GM21526 (cell line): ENCODE measurements at regions not wholly inside any gene's neighbourhood (a gene's known extent, or its start where the extent isn't known, plus 50 kb on each side); places are given as distances from the start of the nearest gene placed in this dataset.
"Not testable (repeated sequence)": the region's sequence is repeated elsewhere in the genome, so short reads cannot be mapped to it uniquely, and the experiment has no call there.

Source experiments
- ATAC-seq: cut with Tn5 transposase; IDR thresholded peaks from one replicate; pipeline ENCODE4 v1.9.1; 2021; ENCODE audit warnings: moderate library complexity; ENCODE audit not compliant: unreplicated experiment, low FRiP score

DNA sequence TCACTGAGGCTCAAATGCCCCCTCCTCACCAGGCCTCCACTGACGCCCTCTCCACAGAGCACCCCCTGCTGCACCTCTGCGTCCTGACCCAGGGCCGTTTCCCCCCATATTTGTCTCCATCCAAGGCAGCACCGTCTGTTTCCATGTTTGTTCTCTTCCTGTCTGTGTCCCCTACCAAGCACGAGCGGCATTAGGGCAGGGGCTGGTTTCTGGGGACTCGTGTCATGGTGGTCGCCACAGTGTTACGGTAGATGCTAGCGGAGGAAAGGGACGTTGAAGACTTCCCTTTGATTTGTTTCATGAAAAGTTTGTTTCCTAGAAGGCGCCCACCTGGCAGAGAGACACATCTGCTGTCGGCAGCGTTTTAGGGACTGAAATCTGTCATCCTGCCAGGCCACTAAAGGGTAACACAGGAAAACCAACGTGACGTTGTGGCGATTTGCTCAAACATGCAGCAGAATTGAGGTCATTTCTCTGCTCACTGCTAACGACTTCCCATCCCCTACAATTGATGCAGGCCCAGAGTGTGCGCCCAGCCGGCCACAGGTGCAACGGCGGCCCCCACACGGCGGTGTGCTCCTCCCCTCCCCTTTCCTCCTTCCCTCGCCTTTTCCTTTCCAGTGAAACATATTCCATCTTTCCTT, 79.3 kb upstream of the IRX4 start:
- no peak for ATAC-seq

DNA sequence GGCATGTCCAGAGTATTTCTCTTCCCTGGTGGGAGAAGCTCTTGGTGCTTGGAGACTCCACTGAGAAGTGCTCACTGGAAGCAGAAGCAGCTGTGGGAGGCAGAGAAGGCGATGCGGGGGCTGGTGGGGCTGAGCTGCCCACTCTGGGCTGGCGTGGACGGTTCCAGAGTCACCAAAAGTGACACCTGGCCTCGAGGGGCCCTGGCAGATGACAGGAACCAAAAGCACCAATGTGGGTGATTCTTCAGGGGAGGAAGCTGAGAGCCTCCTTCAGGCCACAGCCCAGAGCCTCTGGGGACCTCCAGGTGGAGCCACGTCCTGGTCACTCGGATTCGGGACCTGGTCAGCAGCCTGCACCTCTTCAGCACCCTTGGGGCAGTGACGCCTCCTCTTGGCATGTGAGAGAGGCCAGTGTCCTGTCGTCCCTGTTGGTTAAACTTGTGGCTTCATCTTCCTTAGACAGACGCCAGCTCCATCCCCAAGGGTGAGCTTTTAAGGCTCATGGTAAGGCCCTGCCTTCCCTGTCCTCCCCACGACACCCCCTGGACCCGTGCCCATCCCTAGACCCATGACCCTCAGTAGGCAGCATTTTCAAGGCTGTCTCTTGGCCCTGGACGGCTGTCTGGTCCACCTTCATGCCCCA, 78.7 kb upstream of the IRX4 start:
- no peak for ATAC-seq

DNA sequence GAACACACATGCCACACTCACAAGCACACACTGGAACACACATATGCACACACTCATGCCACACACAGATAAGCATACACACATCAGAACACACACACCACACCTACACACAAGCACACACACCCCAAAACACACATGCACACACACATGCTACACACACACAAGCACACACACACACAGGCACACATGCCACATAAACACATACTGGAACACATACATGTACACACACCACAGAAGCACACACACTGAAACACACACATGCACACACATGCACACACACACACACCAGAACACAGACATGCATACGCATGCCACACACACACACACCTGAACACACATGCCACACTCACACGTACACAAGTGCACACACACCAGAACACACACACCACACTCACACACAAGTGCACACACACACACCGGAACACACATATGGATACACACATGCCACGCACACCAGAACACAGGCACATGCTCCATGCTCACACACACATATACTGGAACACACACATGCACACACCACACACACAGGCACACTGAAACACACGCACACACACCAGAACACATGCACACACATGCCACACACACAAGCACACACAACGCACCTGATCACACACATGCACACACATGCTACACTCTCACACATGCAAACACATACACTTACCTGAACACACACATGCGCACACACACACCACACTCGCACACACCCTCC, 78.0 kb upstream of the IRX4 start:
- ATAC-seq = no peak

DNA sequence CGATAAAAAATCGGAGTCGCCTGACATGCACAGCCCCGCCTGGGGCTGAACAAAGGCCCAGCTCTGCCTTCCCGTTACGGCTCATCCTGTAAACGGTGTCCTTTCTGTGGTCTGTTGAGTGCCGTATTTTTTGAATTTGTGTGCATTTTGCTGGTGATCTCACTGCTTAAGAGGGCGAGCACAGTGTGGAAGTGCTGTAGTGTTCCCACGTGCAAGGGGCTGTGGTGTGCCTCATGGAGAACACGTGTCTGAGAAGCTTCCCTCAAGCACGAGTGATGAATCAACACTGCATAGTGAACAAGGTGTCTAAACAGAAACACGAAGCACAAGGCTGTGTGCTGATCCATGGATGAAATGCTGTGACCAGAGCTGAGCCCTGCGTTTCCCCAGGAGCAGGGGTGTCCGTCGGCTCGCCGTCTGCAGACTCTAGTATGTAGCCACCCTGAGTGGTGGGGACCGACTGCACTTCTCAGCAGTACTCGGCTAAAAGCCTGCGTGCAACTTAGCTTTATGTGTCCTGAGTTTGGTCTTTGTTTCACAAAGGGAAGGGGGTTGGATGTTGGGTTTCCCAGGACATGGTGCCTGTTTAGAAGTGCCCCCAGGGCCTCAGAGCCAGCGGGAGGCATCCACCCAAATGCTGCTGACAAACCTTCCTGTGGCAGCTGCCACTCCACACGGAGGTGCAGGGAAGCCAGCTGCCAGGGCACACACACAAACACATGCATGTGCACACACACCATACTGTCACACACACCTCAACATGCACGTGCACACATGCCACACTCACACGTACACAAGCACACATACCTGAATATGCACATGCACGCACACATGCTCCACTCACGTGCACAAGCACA, 77.2 kb upstream of the IRX4 start:
- no peak for ATAC-seq

DNA sequence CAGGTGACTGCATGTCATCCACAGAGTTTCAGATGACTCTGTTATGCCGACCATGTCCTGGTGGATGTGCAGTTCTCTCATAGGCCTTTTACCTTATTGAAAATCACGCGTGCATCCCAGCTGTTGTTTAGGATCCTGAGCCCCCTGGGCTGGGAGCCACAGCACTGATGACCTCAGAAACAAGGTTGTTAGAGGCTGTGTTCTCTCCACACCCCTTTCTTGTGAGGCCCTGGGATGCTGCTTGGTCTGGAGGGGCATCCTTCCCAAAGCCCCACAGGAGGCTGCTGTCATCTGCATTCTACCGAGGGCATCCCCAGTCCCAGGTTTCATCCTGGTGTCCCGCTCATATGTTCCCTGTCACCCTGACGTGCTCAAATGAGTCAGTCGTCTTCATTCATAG, 76.5 kb upstream of the IRX4 start:
- ATAC-seq = no peak

DNA sequence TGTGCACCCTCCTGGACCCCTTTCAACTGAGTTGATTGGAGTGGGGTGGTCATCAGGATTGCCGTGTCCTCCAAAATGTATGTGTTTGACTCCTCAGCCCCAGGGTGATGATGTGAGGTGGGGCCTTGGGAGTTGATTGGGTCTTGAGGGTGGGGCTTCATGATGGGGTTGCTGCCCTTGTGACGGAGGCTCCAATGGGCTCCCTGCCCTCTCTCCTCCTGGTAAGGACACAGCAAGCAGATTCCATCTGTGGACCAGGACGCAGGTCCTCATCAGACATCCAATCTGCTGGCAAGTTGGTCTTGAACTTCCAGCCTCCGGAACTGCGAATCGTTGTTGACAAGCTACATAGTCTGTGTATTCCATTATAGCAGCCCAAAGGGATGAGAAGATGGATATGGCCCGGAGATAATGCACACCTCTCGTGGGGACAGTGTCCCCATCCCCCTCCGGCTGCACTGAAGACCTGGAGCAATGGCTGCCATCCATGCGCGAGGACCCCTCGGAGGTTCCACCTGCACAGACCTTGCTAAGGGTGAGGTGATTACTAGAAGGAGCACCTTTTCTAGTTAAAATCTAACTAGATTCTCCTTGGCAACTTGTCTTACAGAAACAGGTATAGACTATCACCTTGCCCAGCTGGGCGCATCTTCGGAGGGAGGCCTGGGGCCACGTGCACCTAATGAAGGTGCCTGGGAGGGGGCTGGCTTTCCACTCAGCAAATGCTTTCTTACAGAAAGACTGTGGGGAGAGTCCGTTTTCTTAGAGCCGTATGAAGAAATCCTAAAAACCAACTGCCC, 75.7 kb upstream of the IRX4 start:
- ATAC-seq = no peak

DNA sequence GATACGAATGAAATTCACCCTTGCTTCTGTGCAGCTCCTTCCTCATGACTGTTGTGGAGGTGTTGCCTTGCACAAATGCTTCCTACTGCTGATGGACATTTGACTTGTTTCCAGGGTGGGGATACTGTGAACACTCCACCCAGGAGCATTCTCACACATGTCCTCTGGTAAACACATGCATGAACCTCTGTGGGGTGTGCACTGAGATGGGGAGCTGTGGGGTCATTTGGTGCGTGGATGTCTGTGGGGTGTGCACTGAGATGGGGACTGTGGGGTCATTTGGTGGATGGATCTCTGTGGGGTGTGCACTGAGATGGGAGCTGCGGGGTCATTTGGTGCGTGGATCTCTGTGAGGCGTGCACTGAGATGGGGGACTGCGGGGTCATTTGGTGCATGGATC, 72.9 kb upstream of the IRX4 start:
- no peak for ATAC-seq

DNA sequence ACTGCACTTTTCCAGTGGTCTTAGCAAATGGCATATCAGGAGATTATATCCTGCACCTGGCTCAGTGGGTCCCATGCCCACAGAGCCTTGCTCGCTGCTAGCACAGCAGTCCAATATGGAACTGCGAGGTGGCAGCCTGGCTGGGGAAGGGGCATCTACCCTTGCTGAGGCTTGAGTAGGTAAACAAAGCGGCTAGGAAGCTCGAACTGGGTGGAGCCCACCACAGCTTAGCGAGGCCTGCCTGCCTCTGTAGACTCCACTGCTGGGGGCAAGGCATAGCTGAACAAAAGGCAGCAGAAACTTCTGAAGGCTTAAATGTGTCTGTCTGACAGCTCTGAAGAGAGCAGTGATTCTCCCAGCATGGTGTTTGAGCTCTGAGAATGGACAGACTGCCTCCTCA, 71.0 kb upstream of the IRX4 start:
- not testable (repeated sequence) for ATAC-seq

DNA sequence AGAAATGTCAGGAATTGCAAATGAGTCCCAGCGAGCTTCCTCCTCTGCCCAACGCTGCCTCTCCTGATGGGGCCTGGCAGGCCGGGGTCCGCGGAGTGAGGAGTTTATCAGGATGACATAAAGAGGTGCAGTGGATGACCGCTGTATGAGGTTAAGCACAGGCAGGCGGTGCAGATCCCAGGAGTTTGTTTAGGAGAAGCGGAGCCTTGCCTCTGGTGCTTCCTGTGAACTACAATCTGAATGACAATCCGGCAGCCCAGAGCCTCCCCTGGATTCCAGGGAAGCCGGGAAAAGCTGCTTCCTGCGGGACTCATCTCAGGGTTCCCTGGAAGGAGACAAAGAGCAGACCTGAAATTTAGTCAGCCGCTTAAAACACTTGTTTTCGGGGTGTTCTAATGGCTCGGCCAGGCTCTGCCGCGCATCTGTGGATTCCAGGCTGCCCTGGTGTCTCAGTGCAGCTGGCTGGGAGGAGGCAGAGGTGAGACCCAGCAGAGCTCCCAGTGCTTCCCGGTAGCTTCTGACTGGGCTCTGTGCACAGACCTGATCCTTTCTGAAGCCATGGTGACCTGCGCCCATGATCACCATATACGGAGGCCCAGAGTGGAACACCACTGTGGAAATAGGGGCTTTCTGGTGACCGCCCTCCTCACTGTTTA, 69.8 kb upstream of the IRX4 start:
- ATAC-seq = no peak

DNA sequence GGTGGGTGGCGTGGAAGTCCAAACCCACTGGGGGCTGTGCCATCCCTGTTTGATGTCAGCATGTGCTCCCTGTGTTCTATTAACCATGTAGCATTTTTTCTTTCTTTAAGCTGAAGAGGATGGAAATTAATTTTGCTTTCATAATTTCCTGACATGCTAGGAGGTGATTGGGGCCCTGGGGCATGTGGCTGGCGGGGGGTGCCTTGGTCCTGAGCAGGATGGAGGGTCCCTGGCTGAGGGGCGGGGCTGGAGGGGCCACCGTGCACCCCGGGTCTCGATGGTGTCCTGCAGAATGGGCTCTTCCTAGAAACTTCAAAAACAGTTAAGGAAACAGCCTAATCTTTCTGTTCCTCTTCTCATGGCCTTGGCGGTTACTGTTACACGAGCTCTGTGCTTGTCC, 69.3 kb upstream of the IRX4 start:
- no peak for ATAC-seq

DNA sequence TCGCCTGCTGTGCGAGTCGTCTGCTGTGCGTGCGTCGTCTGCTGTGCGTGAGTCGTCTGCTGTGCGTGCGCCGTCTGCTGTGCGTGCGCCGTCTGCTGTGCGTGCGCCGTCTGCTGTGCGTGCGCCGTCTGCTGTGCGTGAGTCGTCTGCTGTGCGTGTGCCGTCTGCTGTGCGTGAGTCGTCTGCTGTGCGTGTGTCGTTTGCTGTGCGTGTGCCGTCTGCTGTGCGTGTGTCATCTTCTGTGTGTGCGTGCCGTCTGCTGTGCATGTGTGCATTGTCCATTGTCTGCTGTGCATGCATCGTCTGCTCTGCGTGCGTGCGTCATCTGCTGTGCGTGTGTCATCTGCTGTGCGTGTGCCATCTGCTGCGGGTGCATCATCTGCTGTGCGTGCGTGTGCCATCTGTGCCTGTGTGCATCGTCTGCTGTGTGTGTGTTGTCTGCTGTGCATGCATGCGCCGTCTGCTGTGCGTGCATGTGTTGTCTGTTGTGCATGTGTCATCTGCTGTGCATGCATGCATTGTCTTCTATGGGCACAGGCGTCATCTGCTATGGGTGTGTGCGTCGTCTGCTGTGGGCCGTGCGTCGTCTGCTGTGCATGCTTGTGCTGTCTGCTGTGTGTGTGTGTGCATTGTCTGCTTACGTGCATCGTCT, 68.6 kb upstream of the IRX4 start:
- ATAC-seq = no peak

DNA sequence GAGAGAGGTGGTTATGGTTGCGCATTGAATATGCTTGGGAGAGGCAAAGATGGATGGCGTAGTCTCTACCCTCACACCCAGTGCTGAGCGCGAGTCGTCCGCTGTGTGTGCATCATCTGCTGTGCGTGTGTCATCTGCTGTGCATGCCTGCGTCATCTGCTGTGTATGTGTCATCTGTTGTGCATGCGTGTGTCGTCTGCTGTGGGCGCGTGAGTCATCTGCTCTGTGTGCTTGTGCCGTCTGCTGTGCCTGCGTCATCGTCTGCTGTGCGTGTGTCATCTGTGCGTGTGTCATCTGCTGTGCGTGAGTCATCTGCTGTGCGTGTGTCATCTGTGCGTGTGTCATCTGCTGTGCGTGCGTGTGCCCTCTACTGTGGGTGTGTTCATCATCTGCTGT, 68.0 kb upstream of the IRX4 start:
- no peak for ATAC-seq

DNA sequence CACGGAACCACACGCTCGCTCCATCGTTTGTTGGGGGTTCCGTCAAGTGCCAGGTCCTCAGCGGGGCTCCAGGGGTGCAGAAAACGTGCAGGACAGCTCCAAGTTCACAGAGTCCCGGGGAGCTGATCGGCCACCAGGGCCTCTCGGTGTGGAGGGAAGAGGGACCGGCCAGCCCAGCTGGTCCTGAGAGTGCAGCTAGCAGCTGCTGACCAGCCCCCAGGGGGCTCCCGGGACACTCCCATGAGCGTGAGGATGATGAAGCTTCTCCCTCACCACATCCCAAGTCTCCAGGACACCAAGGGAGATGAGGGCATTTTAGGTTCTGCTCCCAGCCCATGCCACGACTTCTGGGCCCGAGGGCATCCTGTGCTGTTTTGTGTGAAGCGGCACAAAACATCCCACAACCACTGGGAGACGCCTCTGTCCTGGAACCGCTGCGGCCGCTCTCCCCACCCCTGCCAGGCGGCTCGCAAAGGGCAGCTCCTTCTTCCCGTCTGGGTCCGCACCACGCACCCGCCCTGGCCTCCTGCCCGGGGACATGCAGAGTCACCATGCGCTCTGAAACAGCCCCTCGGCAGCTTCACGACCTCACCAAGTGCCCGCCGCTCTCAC, 67.5 kb upstream of the IRX4 start:
- ATAC-seq = no peak

DNA sequence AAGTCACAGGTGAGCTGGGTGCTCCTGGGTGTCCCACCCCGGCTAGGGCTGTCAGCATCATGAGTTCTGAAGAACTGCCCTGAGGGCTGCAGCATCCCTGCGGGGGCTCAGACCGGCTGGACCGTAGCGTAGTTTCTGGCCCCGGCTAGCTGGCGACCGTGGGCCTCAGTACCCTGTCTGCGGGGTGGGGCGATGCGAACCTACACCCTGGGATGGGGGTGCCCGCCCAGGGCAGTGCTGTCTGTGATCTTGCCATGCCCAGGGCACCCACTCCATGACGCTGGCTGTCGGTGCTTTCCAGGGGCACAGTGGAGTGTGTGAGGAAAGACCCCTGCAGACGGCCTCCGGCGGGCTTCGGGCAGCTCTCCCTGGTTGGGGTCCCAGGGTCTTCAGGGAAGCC, 66.5 kb upstream of the IRX4 start:
- ATAC-seq = no peak

DNA sequence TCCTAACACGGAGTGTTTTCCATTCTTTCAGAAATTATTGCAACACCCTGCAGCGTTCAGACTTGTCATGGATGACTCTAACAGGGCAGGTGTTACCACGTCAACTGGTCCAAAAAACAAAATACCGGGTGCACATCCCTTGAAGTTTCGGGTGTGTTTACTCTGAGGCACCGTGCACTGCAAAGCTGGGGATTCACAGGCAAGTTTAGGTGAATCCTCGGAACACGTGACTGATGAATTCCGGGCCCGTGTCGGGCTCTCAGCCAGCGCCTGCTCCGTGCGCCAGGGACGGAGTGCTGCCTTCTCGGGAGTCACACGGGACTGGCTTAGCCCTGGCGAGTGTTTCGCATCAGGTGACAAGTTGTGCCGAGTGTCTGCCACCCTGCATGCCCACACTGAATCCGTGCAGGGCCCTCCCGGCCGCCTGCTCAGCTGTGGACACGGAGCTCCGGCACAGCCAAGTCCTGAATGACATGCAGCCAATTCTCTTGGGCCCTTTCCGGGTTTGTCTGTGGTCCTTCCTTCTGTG, 66.0 kb upstream of the IRX4 start:
- ATAC-seq = no peak

DNA sequence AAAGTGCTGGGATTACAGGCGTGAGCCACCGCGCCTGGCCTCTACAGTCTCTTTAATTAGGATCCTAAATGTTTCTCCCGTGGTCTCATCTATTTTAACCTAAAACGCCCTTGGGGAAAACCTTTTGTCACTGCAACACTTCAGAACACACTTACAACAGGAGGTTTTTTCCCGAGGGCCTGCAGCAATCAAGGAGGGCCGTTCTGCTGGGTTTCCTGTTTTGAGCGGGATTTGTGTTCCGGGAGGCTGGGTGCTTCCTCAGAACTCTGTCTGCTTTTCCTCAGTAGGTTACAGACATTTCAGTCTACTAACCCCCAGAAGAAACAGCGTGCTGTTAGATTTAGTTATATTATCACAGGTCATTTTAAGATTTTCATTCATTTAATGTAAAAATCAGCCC, 65.4 kb upstream of the IRX4 start:
- no peak for ATAC-seq

DNA sequence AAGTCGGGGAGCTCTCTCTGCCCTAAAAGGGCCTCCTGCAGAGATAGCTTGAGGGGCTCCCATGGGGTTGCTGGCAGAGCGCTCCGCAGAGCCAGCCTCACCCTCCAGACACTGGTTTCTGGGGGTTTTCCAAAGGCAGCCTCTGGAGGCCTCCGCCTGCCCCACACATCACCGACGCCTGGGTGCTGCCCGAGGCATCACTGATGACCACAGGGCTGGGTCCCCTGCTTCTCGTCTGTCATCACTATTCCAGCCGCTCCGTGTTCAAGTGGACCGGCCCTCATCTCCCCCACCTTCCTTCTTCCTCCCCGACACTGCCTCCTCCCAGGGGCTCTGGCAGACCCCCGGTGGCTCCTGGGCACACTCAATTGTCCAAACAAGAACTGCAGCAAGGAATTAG, 64.1 kb upstream of the IRX4 start:
- no peak for ATAC-seq

DNA sequence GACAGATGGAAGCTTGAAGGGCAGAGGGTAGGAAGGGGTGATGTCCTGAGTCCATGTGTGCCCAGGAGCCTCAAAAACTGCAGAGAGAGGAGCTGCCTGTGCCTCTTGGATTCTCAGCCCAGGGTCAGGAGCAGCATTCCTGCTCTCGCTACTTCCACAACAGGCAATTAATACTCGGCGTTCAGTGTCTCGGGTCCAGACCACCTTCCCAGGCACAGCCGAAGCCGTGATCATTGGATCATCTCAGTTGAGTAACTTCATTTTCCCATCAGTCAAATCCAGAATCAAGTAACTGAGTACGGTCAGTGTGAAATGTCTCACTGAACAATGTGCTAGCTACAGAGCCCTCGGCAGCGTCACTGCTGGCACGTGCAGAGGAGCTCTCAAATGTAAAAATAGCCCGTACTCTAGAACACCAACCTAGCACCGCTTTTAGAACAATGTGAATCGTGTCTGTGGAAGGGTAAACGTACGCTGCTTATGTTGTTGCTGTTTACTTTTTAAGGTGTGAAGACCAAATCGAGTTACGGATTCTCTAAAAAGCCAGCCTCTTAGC, 63.5 kb upstream of the IRX4 start:
- no peak for ATAC-seq
